HCT116 (cell line): ENCODE measurements at regions not wholly inside any gene's neighbourhood (a gene's known extent, or its start where the extent isn't known, plus 50 kb on each side); places are given as distances from the start of the nearest gene placed in this dataset.

ENCODE experiments used
- CEBPB ChIP-seq: IDR thresholded peaks from 2 replicates; pipeline ENCODE4 v1.6.1; 2012; ENCODE audit warnings: low read depth
- SIN3A ChIP-seq: IDR thresholded peaks from 2 replicates; pipeline ENCODE4 v1.6.1; 2012; ENCODE audit warnings: low read depth
- TF ChIP-seq, protein P1 (sequence below), 3 experiments: fragments of 200-600 bp in 1 of 3; sonication (generic) in 1 of 3; IDR thresholded peaks in 2 of 3; conservative IDR thresholded peaks in 1 of 3; 2 replicates each; pipeline ENCODE4 v1.5.1; 2012 to 2017; ENCODE audit warnings: low read depth in 2 of 3, low read length in 2 of 3, antibody characterized with exemption in 1 of 3, borderline replicate concordance in 1 of 3, control low read depth in 1 of 3, mild to moderate bottlenecking in 1 of 3, mixed read lengths in 1 of 3, mixed run types in 1 of 3, moderate library complexity in 1 of 3; ENCODE audit not compliant: insufficient read depth in 1 of 3

DNA sequence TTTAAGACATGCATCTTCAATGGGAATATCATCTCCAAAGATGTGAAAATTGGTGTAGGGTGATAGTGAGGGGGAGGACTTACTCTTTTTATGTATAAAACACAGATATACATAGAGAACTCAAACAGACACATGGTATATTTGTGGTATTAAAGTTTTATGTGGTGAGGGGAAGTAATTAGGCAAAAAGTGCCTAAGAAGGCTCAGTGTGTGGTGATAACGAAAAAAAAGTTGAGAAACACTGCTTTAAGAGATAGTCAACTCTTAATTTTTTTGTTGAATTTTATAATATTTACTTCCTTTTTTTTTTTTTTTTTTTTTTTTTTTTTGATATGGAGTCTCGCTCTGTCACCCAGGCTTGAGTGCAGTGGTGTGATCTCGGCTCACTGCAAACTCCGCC lies 174.2 kb upstream of the FRMD4B start:
- TF ChIP-seq CEBPB (no peak), SIN3A (no peak)
- TF ChIP-seq, protein P1, sequence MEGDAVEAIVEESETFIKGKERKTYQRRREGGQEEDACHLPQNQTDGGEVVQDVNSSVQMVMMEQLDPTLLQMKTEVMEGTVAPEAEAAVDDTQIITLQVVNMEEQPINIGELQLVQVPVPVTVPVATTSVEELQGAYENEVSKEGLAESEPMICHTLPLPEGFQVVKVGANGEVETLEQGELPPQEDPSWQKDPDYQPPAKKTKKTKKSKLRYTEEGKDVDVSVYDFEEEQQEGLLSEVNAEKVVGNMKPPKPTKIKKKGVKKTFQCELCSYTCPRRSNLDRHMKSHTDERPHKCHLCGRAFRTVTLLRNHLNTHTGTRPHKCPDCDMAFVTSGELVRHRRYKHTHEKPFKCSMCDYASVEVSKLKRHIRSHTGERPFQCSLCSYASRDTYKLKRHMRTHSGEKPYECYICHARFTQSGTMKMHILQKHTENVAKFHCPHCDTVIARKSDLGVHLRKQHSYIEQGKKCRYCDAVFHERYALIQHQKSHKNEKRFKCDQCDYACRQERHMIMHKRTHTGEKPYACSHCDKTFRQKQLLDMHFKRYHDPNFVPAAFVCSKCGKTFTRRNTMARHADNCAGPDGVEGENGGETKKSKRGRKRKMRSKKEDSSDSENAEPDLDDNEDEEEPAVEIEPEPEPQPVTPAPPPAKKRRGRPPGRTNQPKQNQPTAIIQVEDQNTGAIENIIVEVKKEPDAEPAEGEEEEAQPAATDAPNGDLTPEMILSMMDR (IDR thresholded peaks at IDR 0.05 in 2 of 3, conservative IDR thresholded peaks at IDR 0.05 in 1 of 3; ENCODE audit: borderline replicate concordance in 1 of 3, insufficient read depth in 1 of 3, low read depth in 2 of 3, low read length in 2 of 3) = no peak
